Natural killer cell (primary cell): ENCODE measurements at regions not wholly inside any gene's neighbourhood (a gene's known extent, or its start where the extent isn't known, plus 50 kb on each side); places are given as distances from the start of the nearest gene placed in this dataset.

Experiments used
- ATAC-seq, 3 donors: fragments of 150-1000 bp in 2 of 3; fragments of 200-7000 bp in 1 of 3; cut with Tn5 transposase; 1 replicate in 1 of 3; 2 replicates in 2 of 3; pipeline ENCODE4 v1.10.0; 2021; ENCODE audit warnings: mild to moderate bottlenecking in 2 of 3, moderate library complexity in 2 of 3
- DNase-seq, 2 donors: peaks; one replicate each; pipeline versions ENCODE4 v3.0.0 to v3.0.0-alpha.2; 2013 to 2021; ENCODE audit warnings: mixed read lengths in 1 of 2
- H3K27ac ChIP-seq: one replicate; pipeline ENCODE4 v1.5.1; 2013; ENCODE audit warnings: mild to moderate bottlenecking, low read length
- H3K27me3 ChIP-seq: one replicate; pipeline ENCODE4 v1.6.1; 2013; ENCODE audit warnings: low read length; ENCODE audit not compliant: control insufficient read depth, insufficient read depth
- H3K36me3 ChIP-seq: one replicate; pipeline ENCODE4 v1.6.1; 2013; ENCODE audit warnings: low read length; ENCODE audit not compliant: control insufficient read depth, insufficient read depth
- H3K4me1 ChIP-seq: one replicate; pipeline ENCODE4 v1.6.1; 2013; ENCODE audit warnings: low read length; ENCODE audit not compliant: control insufficient read depth, insufficient read depth
- H3K4me3 ChIP-seq: one replicate; pipeline ENCODE4 v1.5.1; 2013; ENCODE audit warnings: low read length
- H3K9me3 ChIP-seq: one replicate; pipeline ENCODE4 v1.6.1; 2013; ENCODE audit warnings: low read length; ENCODE audit not compliant: control insufficient read depth, insufficient read depth
- H3K27ac Mint-ChIP-seq, 2 donors: one replicate each; pipeline ENCODE4 v1.8.0; 2022; ENCODE audit warnings: mild to moderate bottlenecking in 2 of 2, mixed read lengths in 2 of 2, moderate library complexity in 1 of 2
- H3K27me3 Mint-ChIP-seq, 2 donors: one replicate each; pipeline ENCODE4 v1.8.0; 2022; ENCODE audit warnings: low read depth in 2 of 2, mixed read lengths in 2 of 2
- H3K36me3 Mint-ChIP-seq: one replicate; pipeline ENCODE4 v1.8.0; 2022; ENCODE audit warnings: mixed read lengths
- H3K4me1 Mint-ChIP-seq, 2 donors: one replicate each; pipeline ENCODE4 v1.8.0; 2022; ENCODE audit warnings: mixed read lengths in 2 of 2
- H3K4me3 Mint-ChIP-seq: one replicate; pipeline ENCODE4 v1.8.0; 2022; ENCODE audit warnings: mild to moderate bottlenecking, moderate library complexity, mixed read lengths
- H3K9me3 Mint-ChIP-seq, 2 donors: one replicate each; pipeline ENCODE4 v1.8.0; 2022; ENCODE audit warnings: mixed read lengths in 2 of 2
- WGBS: methylation state at CpG from one replicate; pipeline ENCODE4 v1.1.7; 2013; ENCODE audit warnings: missing lambda C conversion rate; ENCODE audit not compliant: insufficient coverage; 5-methylcytosine and 5-hydroxymethylcytosine counted together
- intact Hi-C: fragments of 100-400 bp; cut with micrococcal nuclease; formaldehyde crosslinking; loops from one replicate; pipeline ENCODE4 v1.14.2; 2022
- TF ChIP-seq, protein P1 (sequence below): fragments of 200-600 bp; IDR thresholded peaks from one replicate; pipeline ENCODE4 v1.8.0; 2022; ENCODE audit warnings: antibody characterized with exemption

DNA sequence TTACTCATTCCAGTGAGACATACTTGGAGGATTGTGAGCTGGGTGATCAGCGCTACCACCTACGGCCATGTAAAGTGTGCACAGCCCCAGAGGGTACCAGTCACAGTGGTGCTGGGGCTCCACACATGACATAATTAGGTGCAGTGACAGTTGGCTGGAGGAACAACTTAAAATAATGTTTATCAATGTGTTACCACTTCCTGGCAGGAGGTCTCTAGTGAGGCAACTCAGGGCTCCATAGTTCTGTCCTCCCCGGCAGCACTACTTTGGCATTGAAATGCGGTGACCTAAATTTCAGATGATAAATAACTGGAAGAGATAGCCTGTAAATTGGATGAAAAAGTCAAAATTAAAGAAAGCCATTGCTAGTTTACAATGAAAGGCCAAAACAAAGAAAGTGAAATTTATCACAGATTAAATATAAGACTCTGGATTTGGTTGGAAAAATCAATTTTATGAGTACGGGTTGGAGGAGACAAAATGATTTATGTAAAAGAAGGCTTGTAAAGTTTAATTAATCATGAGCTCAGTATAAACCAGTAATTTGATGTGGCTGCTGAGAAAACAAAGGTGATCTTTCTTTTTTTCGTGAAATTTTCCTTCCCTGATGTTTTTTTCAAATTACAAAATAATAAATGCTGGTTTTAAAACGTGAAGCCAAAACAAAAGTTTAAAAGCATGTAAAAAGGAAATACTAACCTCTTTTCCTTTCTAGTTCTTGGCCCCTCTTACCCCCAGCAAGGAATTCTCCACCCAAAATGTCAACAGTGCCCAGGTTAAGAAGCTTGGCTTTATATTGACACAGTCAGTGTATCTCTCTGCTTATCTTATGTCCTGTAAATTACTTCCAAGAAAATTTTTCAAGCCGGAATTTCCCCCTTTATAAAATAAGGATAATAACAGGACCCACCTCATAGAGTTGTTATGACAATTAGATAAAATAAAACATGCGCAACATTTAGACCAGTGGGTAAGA is 126.7 kb upstream of the NOX3 start:
- DNase-seq (no peak), ATAC-seq (no peak)
- Mint-ChIP-seq H3K4me3 (no peak overlapping the region), H3K4me1 (no peaks in the 10 kb centered on the region), H3K27me3 (peaks cover 0 to 3% of the 10 kb centered on the region in 2 donors), H3K9me3 (no peaks in the 10 kb centered on the region), H3K27ac (no peak overlapping the region), H3K36me3 (no peaks in the 10 kb centered on the region)
- H3K9me3 ChIP-seq: no peaks in the 10 kb centered on the region
- no peaks in the 10 kb centered on the region for H3K4me1 ChIP-seq
- H3K27ac ChIP-seq: no peak overlapping the region
- WGBS: 77% methylated on average over 8 of the region's 9 CpGs
- H3K4me3 ChIP-seq: no peak overlapping the region
- no peaks in the 10 kb centered on the region for H3K36me3 ChIP-seq
- TF ChIP-seq, protein P1, sequence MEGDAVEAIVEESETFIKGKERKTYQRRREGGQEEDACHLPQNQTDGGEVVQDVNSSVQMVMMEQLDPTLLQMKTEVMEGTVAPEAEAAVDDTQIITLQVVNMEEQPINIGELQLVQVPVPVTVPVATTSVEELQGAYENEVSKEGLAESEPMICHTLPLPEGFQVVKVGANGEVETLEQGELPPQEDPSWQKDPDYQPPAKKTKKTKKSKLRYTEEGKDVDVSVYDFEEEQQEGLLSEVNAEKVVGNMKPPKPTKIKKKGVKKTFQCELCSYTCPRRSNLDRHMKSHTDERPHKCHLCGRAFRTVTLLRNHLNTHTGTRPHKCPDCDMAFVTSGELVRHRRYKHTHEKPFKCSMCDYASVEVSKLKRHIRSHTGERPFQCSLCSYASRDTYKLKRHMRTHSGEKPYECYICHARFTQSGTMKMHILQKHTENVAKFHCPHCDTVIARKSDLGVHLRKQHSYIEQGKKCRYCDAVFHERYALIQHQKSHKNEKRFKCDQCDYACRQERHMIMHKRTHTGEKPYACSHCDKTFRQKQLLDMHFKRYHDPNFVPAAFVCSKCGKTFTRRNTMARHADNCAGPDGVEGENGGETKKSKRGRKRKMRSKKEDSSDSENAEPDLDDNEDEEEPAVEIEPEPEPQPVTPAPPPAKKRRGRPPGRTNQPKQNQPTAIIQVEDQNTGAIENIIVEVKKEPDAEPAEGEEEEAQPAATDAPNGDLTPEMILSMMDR: no peak
- H3K27me3 ChIP-seq: no peaks in the 10 kb centered on the region
- intact Hi-C loops: no loop called here

DNA sequence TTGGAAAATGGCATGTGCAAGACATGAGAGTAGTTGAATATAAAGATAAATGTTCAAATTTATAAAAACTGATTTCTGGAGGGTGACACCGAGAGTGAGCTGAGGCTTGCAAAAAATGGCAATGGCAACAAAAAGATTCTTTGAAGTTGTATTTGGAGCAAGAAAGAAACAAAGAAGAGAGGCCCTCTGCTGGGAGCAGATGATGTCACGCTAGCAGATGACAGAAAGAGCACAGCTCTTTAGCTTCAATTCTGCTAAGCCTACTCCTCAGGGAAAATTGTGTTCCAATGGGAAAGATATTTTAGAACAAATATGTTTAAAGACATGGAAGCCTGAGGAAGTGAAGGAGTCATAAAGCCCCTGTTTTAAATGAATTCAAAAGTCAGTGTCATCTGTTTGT is 125.3 kb upstream of the NOX3 start:
- TF ChIP-seq, protein P1: no peak
- intact Hi-C loops: no loop called here
- ATAC-seq: no peak
- WGBS: 91% methylated on average over 2 of the region's 2 CpGs
- H3K4me1 ChIP-seq: no peaks in the 10 kb centered on the region
- Mint-ChIP-seq H3K9me3 (no peaks in the 10 kb centered on the region), H3K27ac (no peak overlapping the region), H3K27me3 (peaks cover 0 to 3% of the 10 kb centered on the region in 2 donors), H3K36me3 (no peaks in the 10 kb centered on the region), H3K4me3 (no peak overlapping the region), H3K4me1 (no peaks in the 10 kb centered on the region)
- H3K27ac ChIP-seq: no peak overlapping the region
- H3K4me3 ChIP-seq: no peak overlapping the region
- DNase-seq: no peak
- H3K36me3 ChIP-seq: no peaks in the 10 kb centered on the region
- no peaks in the 10 kb centered on the region for H3K27me3 ChIP-seq
- no peaks in the 10 kb centered on the region for H3K9me3 ChIP-seq

DNA sequence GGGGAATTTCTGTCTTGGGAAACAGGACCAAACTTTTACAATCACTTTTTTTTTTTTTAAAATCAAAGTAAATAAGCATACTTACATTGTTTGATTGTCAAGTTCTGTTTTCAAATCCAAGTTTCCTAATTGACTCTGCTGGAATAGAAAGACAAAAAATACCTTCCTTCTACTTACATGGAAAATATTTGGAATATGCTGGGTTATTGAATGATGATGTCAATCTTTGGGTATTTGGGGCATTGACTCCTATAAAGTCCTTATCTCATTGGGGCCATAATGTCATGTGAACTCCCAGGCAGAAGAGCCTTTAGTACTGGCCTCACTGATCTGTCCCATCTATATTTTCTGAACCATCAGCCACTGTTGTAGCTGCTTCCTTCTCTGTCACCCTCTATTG is 122.6 kb upstream of the NOX3 start:
- H3K4me1 ChIP-seq: no peaks in the 10 kb centered on the region
- no peaks in the 10 kb centered on the region for H3K36me3 ChIP-seq
- DNase-seq (no peak), ATAC-seq (no peak)
- Mint-ChIP-seq H3K27me3 (peaks cover 0 to 3% of the 10 kb centered on the region in 2 donors), H3K4me3 (no peak overlapping the region), H3K27ac (no peak overlapping the region), H3K36me3 (no peaks in the 10 kb centered on the region), H3K9me3 (peaks cover 0 to 4% of the 10 kb centered on the region in 2 donors), H3K4me1 (no peaks in the 10 kb centered on the region)
- no peak overlapping the region for H3K4me3 ChIP-seq
- no peaks in the 10 kb centered on the region for H3K9me3 ChIP-seq
- H3K27me3 ChIP-seq: no peaks in the 10 kb centered on the region
- TF ChIP-seq, protein P1: no peak
- intact Hi-C loops: no loop called here
- H3K27ac ChIP-seq: no peak overlapping the region
